ENCODE measurements at regions not wholly inside any gene's neighbourhood (a gene's known extent, or its start where the extent isn't known, plus 50 kb on each side); places are given as distances from the start of the nearest gene placed in this dataset.
"Not testable (repeated sequence)": the region's sequence is repeated elsewhere in the genome, so short reads cannot be mapped to it uniquely, and the experiment has no call there.

DNA sequence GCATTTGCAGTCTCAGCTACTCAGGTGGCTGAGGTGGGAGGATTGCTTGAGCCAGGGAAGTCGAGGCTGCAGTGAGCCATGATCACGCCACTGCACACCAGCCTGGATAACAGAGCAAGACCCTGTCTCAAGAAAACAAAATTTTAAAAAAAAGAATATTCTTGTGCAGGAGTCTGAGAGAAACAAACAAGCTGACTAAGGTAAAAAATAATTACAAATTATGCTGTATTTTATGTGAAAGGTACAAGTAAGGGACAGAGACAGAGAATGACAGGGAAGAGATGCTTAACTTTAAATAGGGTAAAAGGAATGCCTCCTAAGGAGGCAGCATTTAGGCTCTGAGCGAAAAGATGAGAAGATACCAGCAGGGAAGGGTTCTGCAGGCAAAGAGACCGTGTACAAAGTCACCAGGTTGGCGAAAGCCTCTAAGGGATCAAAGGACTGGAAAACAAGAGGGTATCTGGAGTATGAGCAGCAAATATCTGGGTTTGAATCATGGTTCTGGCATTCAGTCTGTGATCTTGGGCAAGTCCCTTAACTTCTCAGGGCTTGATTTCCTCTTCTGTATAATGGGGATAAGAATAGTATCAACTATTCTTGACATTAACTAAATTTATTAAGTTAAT lies 106.2 kb upstream of the RHOBTB1 start:
- no peak for DNase-seq
- H3K9me3 Mint-ChIP-seq (ENCODE audit: low read depth, unreplicated experiment), result no peaks in the 10 kb centered on the region
- intact Hi-C loops (cut with micrococcal nuclease; ENCODE audit: unreplicated experiment), result no loop called here
- H3K27ac Mint-ChIP-seq (ENCODE audit: unreplicated experiment), result no peak overlapping the region
- H3K36me3 Mint-ChIP-seq (ENCODE audit: insufficient read depth, unreplicated experiment), result no peaks in the 10 kb centered on the region
- TF ChIP-seq, protein P1, sequence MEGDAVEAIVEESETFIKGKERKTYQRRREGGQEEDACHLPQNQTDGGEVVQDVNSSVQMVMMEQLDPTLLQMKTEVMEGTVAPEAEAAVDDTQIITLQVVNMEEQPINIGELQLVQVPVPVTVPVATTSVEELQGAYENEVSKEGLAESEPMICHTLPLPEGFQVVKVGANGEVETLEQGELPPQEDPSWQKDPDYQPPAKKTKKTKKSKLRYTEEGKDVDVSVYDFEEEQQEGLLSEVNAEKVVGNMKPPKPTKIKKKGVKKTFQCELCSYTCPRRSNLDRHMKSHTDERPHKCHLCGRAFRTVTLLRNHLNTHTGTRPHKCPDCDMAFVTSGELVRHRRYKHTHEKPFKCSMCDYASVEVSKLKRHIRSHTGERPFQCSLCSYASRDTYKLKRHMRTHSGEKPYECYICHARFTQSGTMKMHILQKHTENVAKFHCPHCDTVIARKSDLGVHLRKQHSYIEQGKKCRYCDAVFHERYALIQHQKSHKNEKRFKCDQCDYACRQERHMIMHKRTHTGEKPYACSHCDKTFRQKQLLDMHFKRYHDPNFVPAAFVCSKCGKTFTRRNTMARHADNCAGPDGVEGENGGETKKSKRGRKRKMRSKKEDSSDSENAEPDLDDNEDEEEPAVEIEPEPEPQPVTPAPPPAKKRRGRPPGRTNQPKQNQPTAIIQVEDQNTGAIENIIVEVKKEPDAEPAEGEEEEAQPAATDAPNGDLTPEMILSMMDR (IDR thresholded peaks at IDR 0.05; ENCODE audit: unreplicated experiment), result no peak
- no TSS peak for BruUV-seq (replicated peaks)
- CTCF ChIA-PET, result no interaction called here
- no peak overlapping the region for H3K4me3 Mint-ChIP-seq (ENCODE audit: low read depth, unreplicated experiment)
- no peaks in the 10 kb centered on the region for H3K4me1 Mint-ChIP-seq (ENCODE audit: low read depth, unreplicated experiment)
- H3K27me3 Mint-ChIP-seq (ENCODE audit: unreplicated experiment), result no peaks in the 10 kb centered on the region

DNA sequence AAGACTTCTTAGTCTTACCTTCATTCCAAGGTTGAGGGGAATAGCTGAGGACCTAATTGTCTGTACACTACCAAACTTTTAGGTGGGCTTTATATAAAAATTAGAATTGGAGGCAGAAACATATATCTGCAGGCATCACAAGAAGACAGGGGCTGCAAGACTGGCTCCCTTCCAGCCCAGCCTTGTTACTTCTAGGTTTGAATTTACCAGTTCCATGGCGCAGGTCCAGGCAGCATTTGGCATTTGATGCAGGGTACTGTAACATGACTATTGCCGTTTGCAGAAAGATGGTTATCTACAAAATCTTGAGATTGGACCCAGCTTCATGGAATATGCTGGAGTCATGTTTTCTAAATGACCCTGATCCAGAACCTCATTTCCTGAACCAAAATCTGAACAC lies 105.4 kb upstream of the RHOBTB1 start:
- intact Hi-C loops (cut with micrococcal nuclease; ENCODE audit: unreplicated experiment), result no loop called here
- no peaks in the 10 kb centered on the region for H3K36me3 Mint-ChIP-seq (ENCODE audit: insufficient read depth, unreplicated experiment)
- CTCF ChIA-PET, result no interaction called here

DNA sequence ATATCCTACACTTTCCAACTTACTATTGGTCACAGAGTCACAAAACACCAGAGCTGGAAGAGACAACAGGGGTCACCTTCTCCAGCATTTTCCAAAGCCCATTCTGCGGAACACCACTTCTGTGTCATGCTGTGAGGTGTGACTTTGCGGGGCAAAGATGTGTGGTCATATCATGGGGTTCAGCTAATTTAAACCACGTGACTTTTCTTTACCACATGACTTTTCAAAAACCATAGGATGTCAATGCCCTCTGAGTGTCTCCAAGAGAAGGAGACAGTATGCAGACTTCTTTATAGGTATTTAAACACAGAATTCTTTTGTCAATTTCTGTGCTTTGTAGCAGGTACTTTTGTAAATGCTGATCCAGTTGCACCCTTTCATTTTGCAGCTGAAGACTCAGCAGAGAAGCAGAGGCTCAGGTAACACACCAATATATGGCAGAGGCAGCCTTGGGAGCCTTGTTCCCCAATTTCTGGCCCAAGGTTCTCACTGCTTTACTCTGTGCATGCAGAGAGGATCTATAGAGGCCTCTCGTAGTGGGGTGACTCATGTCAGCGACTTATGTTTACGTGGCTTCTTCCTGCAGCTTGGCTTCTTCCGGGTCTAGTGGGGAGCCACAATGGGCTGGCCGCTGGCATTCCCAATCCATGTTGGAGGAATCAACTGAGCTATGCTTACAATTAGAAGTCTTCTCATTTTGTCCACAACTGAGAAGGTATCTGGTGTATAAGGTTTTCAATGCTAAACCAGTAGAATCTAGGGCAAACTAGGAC lies 104.0 kb upstream of the RHOBTB1 start:
- Mint-ChIP-seq H3K36me3 (ENCODE audit: insufficient read depth, unreplicated experiment) (no peaks in the 10 kb centered on the region), H3K4me3 (ENCODE audit: low read depth, unreplicated experiment) (no peak overlapping the region), H3K27ac (ENCODE audit: unreplicated experiment) (no peak overlapping the region), H3K9me3 (ENCODE audit: low read depth, unreplicated experiment) (no peaks in the 10 kb centered on the region), H3K27me3 (ENCODE audit: unreplicated experiment) (no peaks in the 10 kb centered on the region), H3K4me1 (ENCODE audit: low read depth, unreplicated experiment) (no peaks in the 10 kb centered on the region)
- BruUV-seq (replicated peaks), result no TSS peak
- DNase-seq, result no peak
- intact Hi-C loops (cut with micrococcal nuclease; ENCODE audit: unreplicated experiment), result no loop called here
- TF ChIP-seq, protein P1 (IDR thresholded peaks at IDR 0.05; ENCODE audit: unreplicated experiment), result no peak
- CTCF ChIA-PET, result no interaction called here

More for the DNA sequence above, 105.4 kb upstream of the RHOBTB1 start:
- no peak for DNase-seq
- H3K4me3 Mint-ChIP-seq (ENCODE audit: low read depth, unreplicated experiment), result no peak overlapping the region
- H3K27ac Mint-ChIP-seq (ENCODE audit: unreplicated experiment), result no peak overlapping the region
- no peaks in the 10 kb centered on the region for H3K4me1 Mint-ChIP-seq (ENCODE audit: low read depth, unreplicated experiment)
- H3K27me3 Mint-ChIP-seq (ENCODE audit: unreplicated experiment), result no peaks in the 10 kb centered on the region
- no TSS peak for BruUV-seq (replicated peaks)
- no peaks in the 10 kb centered on the region for H3K9me3 Mint-ChIP-seq (ENCODE audit: low read depth, unreplicated experiment)
- TF ChIP-seq, protein P1 (IDR thresholded peaks at IDR 0.05; ENCODE audit: unreplicated experiment), result no peak

DNA sequence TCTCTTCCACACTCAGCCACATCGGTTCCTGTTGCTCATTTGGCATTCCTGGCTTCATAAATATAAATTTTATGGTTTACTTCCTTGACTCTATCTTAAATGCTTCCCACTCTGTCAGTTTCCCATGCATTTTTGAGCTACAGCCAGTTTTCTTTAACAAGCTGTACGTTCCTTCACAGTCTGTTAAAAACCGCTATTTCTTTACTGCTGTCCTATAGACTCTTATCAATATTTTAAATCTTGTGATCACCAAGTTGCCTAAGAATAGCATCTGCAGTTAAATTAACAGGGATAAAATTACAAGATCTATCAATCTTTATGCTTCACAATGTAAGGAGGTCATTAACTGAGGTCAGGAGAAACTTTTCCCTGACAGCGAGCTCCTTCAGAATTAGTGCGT lies 103.1 kb upstream of the RHOBTB1 start:
- no TSS peak for BruUV-seq (replicated peaks)
- Mint-ChIP-seq H3K27me3 (ENCODE audit: unreplicated experiment) (no peaks in the 10 kb centered on the region), H3K4me1 (ENCODE audit: low read depth, unreplicated experiment) (no peaks in the 10 kb centered on the region), H3K36me3 (ENCODE audit: insufficient read depth, unreplicated experiment) (no peaks in the 10 kb centered on the region), H3K27ac (ENCODE audit: unreplicated experiment) (no peak overlapping the region), H3K9me3 (ENCODE audit: low read depth, unreplicated experiment) (no peaks in the 10 kb centered on the region), H3K4me3 (ENCODE audit: low read depth, unreplicated experiment) (no peak overlapping the region)
- CTCF ChIA-PET, result no interaction called here
- intact Hi-C loops (cut with micrococcal nuclease; ENCODE audit: unreplicated experiment), result no loop called here
- TF ChIP-seq, protein P1 (IDR thresholded peaks at IDR 0.05; ENCODE audit: unreplicated experiment), result no peak
- DNase-seq, result no peak

DNA sequence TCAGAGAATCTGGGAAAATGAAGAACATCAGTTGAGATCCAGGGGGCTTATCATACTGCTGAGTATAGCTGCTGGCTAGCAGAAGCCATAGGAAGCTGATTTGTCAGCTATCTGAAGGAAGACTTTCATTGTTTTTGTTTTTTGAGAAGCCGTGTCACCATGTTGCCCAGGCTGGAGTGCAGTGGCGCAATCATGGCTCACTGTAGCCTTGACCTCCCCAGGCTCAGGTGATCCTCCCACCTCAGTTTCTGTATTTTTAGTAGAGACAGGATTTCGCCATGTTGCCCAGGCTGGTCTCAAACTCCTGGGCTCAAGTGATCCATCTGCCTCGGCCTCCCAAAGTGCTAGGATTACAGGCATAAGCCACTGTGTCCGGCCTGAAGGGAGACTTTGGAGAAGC lies 101.5 kb upstream of the RHOBTB1 start:
- intact Hi-C loops (cut with micrococcal nuclease; ENCODE audit: unreplicated experiment); H3K27ac Mint-ChIP-seq (ENCODE audit: unreplicated experiment); H3K4me1 Mint-ChIP-seq (ENCODE audit: low read depth, unreplicated experiment); CTCF ChIA-PET; H3K9me3 Mint-ChIP-seq (ENCODE audit: low read depth, unreplicated experiment); H3K4me3 Mint-ChIP-seq (ENCODE audit: low read depth, unreplicated experiment); DNase-seq; BruUV-seq (replicated peaks); H3K36me3 Mint-ChIP-seq (ENCODE audit: insufficient read depth, unreplicated experiment); H3K27me3 Mint-ChIP-seq (ENCODE audit: unreplicated experiment): not testable (repeated sequence)
